ENCODE measurements at regions not wholly inside any gene's neighbourhood (a gene's known extent, or its start where the extent isn't known, plus 50 kb on each side); places are given as distances from the start of the nearest gene placed in this dataset.

- TF ChIP-seq POLR2A (IDR thresholded peaks at IDR 0.05) (no peak), EP300 (IDR thresholded peaks at IDR 0.05) (no peak), POLR2AphosphoS5 (IDR thresholded peaks at IDR 0.05) (no peak), CTCF (IDR thresholded peaks at IDR 0.05) (no peak)
- Histone ChIP-seq H3K4me3 (no peak overlapping the region), H3K36me3 (no peaks in the 10 kb centered on the region), H3K9me3 (no peaks in the 10 kb centered on the region), H3K27me3 (no peaks in the 10 kb centered on the region), H3K4me1 (no peaks in the 10 kb centered on the region), H3K27ac (no peak overlapping the region)
- 40 to 60% (median 48%) methylated on average over 2 of the region's 2 CpGs for WGBS, 5 donors
- DNase-seq: no peak
- intact Hi-C loops (cut with DNase I; ENCODE audit: low total_unique reads): no loop called here
These were observed 89.8 kb upstream of the MED13 start for GRCh38 chr17:62154909-62155308.

GRCh38 chr17:62150471-62150870 is 85.4 kb upstream of the MED13 start:
- no peak for TF ChIP-seq POLR2AphosphoS5 (IDR thresholded peaks at IDR 0.05)
- TF ChIP-seq EP300 (IDR thresholded peaks at IDR 0.05): no peak
- no peak for TF ChIP-seq CTCF (IDR thresholded peaks at IDR 0.05)
- no peak for TF ChIP-seq POLR2A (IDR thresholded peaks at IDR 0.05)
- DNase-seq: no peak
- 84 to 100% (median 96%) methylated on average over 2 of the region's 2 CpGs for WGBS, 5 donors
- H3K27me3 ChIP-seq: no peaks in the 10 kb centered on the region
- intact Hi-C loops (cut with DNase I; ENCODE audit: low total_unique reads): no loop called here
- H3K27ac ChIP-seq: no peak overlapping the region
- H3K4me1 ChIP-seq: no peaks in the 10 kb centered on the region
- H3K4me3 ChIP-seq: no peak overlapping the region
- no peaks in the 10 kb centered on the region for H3K36me3 ChIP-seq
- no peaks in the 10 kb centered on the region for H3K9me3 ChIP-seq

- TF ChIP-seq POLR2AphosphoS5 (IDR thresholded peaks at IDR 0.05) (no peak), POLR2A (IDR thresholded peaks at IDR 0.05) (no peak), EP300 (IDR thresholded peaks at IDR 0.05) (no peak), CTCF (IDR thresholded peaks at IDR 0.05) (no peak)
- no peak overlapping the region for H3K4me3 ChIP-seq
- no peak overlapping the region for H3K27ac ChIP-seq
- H3K4me1 ChIP-seq: no peaks in the 10 kb centered on the region
- no peaks in the 10 kb centered on the region for H3K9me3 ChIP-seq
- no peak for DNase-seq
- no peaks in the 10 kb centered on the region for H3K27me3 ChIP-seq
- intact Hi-C loops (cut with DNase I; ENCODE audit: low total_unique reads): no loop called here
- 33 to 67% (median 47%) methylated on average over 4 of the region's 4 CpGs for WGBS, 5 donors
- no peaks in the 10 kb centered on the region for H3K36me3 ChIP-seq
These were observed 84.9 kb upstream of the MED13 start for GRCh38 chr17:62149961-62150360.

- intact Hi-C loops (cut with DNase I; ENCODE audit: low total_unique reads): no loop called here
- Histone ChIP-seq H3K4me3 (no peak overlapping the region), H3K9me3 (no peaks in the 10 kb centered on the region), H3K36me3 (no peaks in the 10 kb centered on the region), H3K27me3 (no peaks in the 10 kb centered on the region), H3K27ac (no peak overlapping the region), H3K4me1 (no peaks in the 10 kb centered on the region)
- 51 to 75% (median 70%) methylated on average over 4 of the region's 4 CpGs for WGBS, 5 donors
- DNase-seq: no peak
- TF ChIP-seq EP300 (IDR thresholded peaks at IDR 0.05) (no peak), POLR2A (IDR thresholded peaks at IDR 0.05) (no peak), POLR2AphosphoS5 (IDR thresholded peaks at IDR 0.05) (no peak), CTCF (IDR thresholded peaks at IDR 0.05) (no peak)
These were observed 82.2 kb upstream of the MED13 start for GRCh38 chr17:62147284-62147683.

All from stomach (tissue), 8 donors.